NCI-H2029 treated with DMSO at 0.1 percent for 48 hours (cell line): ENCODE measurements at regions not wholly inside any gene's neighbourhood (a gene's known extent, or its start where the extent isn't known, plus 50 kb on each side); places are given as distances from the start of the nearest gene placed in this dataset.

ENCODE experiments used
- DNase-seq: peaks from one replicate; lab custom pipeline; 2025; lab: John Stamatoyannopoulos, UW

- no peak for DNase-seq
These were observed 472.7 kb downstream of the TFAP2A start for GRCh38 chr6:9942131-9942530.

GRCh38 chr6:9938801-9939200, 476.1 kb downstream of the TFAP2A start:
- no peak for DNase-seq

DNA sequence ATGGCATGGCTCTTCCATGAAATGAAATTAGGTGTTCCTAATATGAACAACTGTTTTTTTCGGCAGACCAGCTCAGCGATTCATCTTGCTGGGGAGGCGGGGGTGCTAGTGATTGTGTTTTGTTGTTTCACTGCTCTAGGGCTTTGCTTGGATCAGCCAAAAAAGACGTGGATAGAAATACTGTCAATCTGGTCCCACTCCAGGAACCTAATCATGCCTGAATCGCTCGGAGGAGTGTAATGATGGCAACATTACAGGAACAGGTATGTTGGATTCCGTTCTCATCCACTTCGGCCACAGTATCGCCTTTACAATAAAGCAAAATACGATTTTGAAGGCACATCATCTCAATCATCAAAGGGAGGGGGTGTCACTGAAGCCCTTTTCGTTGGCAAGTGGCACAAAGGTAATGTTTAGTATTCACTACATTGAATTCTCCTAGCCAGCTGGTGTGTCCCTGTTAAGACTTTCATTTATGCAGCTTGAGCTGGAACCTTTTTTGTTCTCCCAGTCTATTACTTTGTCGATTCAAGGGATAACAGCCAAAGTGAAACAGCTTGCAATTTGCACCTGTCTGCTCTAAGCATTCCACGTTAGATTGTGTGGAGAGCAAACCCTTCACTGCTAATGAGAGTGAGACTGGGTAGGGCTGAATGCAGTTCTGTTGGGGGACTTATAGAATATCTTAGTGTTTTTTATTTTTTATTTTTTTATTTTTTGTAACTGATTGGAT, 477.7 kb downstream of the TFAP2A start:
- no peak for DNase-seq

GRCh38 chr6:9936551-9936950, 478.3 kb downstream of the TFAP2A start:
- DNase-seq, result no peak

DNA sequence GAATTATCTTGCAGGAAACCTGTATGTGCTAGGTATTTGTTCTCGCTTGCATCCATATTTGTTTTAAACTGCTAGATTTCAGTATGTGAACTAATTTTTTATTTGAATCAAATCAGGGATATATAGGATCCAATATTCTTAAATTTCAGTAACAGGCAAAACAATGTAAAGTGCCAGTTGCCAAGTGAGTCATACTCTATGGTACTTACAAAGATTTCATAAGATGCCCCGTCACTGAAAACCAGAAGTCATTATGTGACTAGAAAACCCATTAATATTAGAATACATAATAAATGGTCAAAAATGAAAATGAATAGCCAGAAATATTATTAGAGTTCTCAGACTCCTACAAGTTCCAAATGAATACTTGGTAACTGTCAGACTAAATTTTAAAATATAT, 481.2 kb downstream of the TFAP2A start:
- no peak for DNase-seq

GRCh38 chr6:9927275-9927674, 487.6 kb downstream of the TFAP2A start:
- DNase-seq, result no peak

GRCh38 chr6:9924971-9925370, 489.9 kb downstream of the TFAP2A start:
- DNase-seq, result no peak

DNA sequence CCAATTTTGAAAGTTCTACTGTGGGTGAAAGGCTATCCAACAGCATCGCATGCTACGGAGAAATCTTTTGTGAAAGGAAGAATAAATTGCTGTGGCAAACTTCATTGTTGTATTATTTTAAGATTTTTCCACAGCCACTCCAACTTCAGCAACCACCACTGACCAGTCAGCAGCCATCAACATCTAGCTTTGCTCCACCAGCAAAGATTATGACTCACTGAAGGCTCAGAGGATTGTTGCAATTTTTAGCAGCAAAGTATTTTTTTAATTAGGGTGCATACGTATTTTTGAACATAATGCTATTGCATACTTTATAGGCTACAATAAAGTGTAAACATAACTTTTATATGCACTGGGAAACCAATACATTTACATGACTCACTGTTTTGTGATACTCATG, 493.5 kb downstream of the TFAP2A start:
- DNase-seq, result no peak

- DNase-seq, result no peak
These were observed 499.9 kb downstream of the TFAP2A start for GRCh38 chr6:9914951-9915350.

GRCh38 chr6:9901376-9901775, 513.5 kb downstream of the TFAP2A start:
- no peak for DNase-seq

DNA sequence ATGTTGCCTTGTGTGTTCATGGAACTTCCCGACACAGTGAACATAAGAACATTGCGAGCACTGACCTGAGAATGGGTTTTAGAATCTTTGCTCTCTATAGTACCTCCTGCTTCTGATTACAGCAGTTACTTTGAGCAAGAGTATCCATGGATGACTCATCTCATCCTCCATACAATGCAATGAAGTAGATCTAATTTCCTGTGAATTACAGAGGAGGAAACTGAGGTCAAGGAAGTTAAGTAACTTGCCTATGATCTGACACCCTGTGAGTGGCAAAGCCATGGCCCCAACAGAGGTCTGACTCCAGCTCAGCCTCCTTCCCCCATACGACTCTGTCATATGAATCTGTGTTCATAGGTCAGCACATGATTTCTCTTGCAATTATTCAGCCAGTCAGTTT, 518.1 kb downstream of the TFAP2A start:
- DNase-seq, result no peak

GRCh38 chr6:9890893-9891292, 524.0 kb downstream of the TFAP2A start:
- DNase-seq, result no peak

DNA sequence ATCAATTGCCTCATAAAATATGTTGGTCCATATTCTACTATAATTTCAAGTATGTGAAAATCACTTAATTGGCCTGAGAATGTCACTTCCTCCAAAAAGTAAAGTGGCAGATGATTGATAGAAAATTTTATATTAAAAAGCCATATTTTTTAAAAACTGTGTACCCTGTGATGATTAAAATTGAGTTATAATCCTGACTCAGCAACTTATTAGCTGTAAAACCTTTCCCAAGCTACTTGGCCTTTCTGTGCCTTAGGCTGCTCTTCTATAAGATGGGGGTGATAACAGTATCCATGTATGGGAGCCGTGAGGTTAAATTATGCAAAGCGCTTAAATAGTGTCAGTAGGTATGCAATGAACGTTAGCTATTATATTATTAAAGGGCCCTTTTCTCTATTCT, 524.4 kb downstream of the TFAP2A start:
- DNase-seq, result no peak

- DNase-seq, result no peak
These were observed 536.3 kb downstream of the TFAP2A start for GRCh38 chr6:9878535-9878934.

GRCh38 chr6:9875605-9876353, 539.1 kb downstream of the TFAP2A start:
- no peak for DNase-seq

DNA sequence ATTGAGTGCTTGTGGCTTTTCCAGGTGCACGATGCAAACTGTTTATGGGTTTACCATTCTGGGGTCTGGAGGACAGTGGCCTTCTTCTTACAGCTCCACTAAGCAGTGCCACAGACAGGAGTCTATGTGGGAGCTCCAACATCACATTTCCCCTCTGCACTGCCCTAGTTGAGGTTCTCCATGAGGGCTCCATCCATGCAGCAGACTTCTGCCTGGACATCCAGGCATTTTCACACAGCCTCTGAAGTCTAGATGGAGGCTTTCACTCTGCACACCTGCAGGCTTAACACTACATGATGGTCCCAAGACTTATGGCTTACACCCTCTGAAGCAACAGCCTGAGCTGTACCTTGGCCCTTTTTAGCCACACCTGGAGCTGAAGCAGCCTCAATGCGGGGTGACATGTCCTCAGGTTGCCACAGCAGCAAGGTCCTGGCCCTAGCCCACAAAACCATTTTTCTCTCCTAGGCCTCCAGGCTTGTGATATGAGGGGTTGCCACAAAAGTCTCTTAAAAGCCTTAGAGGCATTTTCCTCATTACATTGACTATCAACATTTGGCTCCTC, 552.2 kb downstream of the TFAP2A start:
- no peak for DNase-seq

DNA sequence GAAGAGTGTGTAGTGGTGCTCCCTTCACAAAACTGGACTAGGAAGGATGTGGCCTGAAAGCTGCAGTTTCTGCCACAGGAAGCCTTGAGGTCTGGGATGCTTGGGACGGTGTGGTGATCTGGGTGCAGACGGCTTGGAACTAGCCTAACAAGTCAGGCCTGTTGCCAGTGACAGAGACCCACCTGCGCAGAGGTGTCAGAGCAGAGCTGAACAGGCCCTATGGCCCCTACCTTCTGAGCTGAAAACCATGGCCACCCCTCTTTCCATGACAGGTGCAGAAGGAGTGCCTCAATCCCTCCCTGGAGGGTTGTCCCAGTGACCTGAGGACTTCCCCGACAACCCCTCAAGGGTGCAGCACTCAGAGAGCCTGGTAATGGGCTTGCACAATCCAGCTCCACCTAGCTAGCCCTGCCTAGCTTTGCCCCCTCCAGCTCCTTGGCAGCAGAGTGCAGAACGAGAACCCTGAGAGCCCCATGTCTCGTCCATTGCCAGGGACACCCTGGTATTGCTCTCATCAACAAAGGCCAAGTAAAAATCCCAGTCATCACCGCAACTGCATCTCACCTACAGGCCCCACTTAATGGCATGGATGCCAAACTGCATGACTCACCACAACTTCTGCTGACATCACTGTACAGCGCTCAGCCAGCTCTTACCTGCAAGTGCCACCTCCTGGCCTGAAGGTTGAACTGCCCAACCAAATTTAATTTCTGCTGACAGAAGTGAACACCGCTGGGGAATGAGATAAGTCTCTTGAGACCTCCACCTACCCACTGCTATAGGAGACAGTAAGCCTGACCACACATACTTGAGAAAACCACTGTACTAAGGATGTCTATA, 563.1 kb downstream of the TFAP2A start:
- DNase-seq, result no peak

- DNase-seq, result no peak
These were observed 563.9 kb downstream of the TFAP2A start for GRCh38 chr6:9851006-9851405.

DNA sequence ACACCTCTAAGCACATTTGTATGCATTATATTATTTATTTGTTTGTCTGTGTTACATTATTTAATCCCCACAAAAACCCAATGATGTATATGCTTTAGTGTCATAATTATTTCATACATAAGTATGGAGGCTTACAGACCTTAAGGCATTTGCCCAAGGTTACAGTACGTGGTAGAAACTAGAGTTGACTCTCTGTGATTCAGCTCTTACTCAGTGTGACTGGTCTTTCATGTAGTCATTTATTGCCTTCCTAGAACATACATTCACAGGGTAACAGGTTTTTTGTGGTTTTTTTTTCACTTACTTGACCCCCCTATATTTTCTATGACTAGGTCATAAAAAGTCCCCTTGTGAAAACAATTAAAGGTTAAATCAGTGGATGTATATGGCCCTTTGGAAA, 566.8 kb downstream of the TFAP2A start:
- no peak for DNase-seq

GRCh38 chr6:9841886-9842725, 572.8 kb downstream of the TFAP2A start:
- DNase-seq, result no peak

- no peak for DNase-seq
These were observed 580.6 kb downstream of the TFAP2A start for GRCh38 chr6:9834233-9834632.

DNA sequence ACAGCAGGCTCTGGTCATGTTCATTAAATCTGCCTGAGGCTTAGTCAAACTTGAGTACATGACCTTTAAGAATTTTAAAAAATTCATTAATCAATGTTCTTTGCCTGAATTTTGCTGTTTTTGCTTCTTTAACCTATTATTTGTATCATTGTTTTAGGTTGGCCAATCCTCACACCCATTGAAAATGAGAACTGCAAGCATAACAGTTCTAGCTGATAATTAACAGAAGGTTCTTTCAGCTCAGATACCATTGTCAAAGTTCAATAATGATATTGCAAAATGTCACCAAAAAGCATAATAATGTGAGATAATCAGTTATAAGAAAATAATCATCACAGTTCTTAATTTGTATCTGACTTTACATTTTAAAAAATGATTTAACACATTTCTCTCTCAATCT, 583.1 kb downstream of the TFAP2A start:
- no peak for DNase-seq
